Neural progenitor cell (in vitro differentiated cells): ENCODE measurements at regions not wholly inside any gene's neighbourhood (a gene's known extent, or its start where the extent isn't known, plus 50 kb on each side); places are given as distances from the start of the nearest gene placed in this dataset.

Experiments used
- DNase-seq: peaks from one replicate; pipeline ENCODE4 v3.0.0-alpha.2; 2016; ENCODE audit warnings: low spot score
- H2AFZ ChIP-seq: fragments of 200-600 bp; sonication (generic); replicated peaks from 2 replicates; pipeline ENCODE4 v1.6.1; 2016; ENCODE audit warnings: antibody characterized with exemption
- H3F3A ChIP-seq: fragments of 200-600 bp; sonication (generic); 2 replicates; pipeline ENCODE4 v1.6.1; 2016; ENCODE audit warnings: antibody characterized with exemption, low read depth
- H3K27ac ChIP-seq: fragments of 200-600 bp; sonication (generic); 2 replicates; pipeline ENCODE4 v1.5.1; 2016; ENCODE audit warnings: mild to moderate bottlenecking
- H3K27me3 ChIP-seq: fragments of 200-600 bp; sonication (generic); 2 replicates; pipeline ENCODE4 v1.6.1; 2016; ENCODE audit warnings: mild to moderate bottlenecking, moderate library complexity
- H3K36me3 ChIP-seq: fragments of 200-600 bp; sonication (generic); 2 replicates; pipeline ENCODE4 v1.5.1; 2016
- H3K4me1 ChIP-seq: fragments of 200-600 bp; sonication (generic); 2 replicates; pipeline ENCODE4 v1.6.1; 2016; ENCODE audit warnings: mixed run types
- H3K4me2 ChIP-seq: fragments of 200-600 bp; sonication (generic); 2 replicates; pipeline ENCODE4 v1.6.1; 2016
- H3K4me3 ChIP-seq: fragments of 200-600 bp; sonication (generic); 2 replicates; pipeline ENCODE4 v1.5.1; 2016
- H3K79me2 ChIP-seq: fragments of 200-600 bp; sonication (generic); 2 replicates; pipeline ENCODE4 v1.6.1; 2016; ENCODE audit warnings: low read depth
- H3K9ac ChIP-seq: fragments of 200-600 bp; sonication (generic); 2 replicates; pipeline ENCODE4 v1.6.1; 2016
- H3K9me3 ChIP-seq: fragments of 200-600 bp; sonication (generic); 2 replicates; pipeline ENCODE4 v1.5.1; 2016; ENCODE audit warnings: low read depth
- H4K20me1 ChIP-seq: fragments of 200-600 bp; sonication (generic); 2 replicates; pipeline ENCODE4 v1.6.1; 2016; ENCODE audit warnings: low read depth
- H3K27ac Mint-ChIP-seq: 3 replicates; pipeline ENCODE4 v1.8.0; 2021; ENCODE audit warnings: mixed read lengths
- H3K27me3 Mint-ChIP-seq: 2 replicates; pipeline ENCODE4 v1.8.0; 2022; ENCODE audit warnings: low read depth, mild to moderate bottlenecking, inconsistent platforms, moderate library complexity, mixed read lengths; ENCODE audit not compliant: insufficient read depth
- H3K36me3 Mint-ChIP-seq: 3 replicates; pipeline ENCODE4 v1.8.0; 2021; ENCODE audit warnings: mixed read lengths
- H3K4me1 Mint-ChIP-seq: 3 replicates; pipeline ENCODE4 v1.8.0; 2021; ENCODE audit warnings: mixed read lengths
- H3K4me3 Mint-ChIP-seq: 3 replicates; pipeline ENCODE4 v1.8.0; 2021; ENCODE audit warnings: mild to moderate bottlenecking, moderate library complexity, mixed read lengths
- H3K9me3 Mint-ChIP-seq: 3 replicates; pipeline ENCODE4 v1.8.0; 2020; ENCODE audit warnings: mixed read lengths
- EZH2 ChIP-seq: fragments of 200-600 bp; sonication (generic); IDR thresholded peaks from 2 replicates; pipeline ENCODE4 v1.6.1; 2017; ENCODE audit warnings: antibody characterized with exemption, mild to moderate bottlenecking, moderate library complexity
- EZH2phosphoT487 ChIP-seq: fragments of 200-600 bp; sonication (generic); IDR thresholded peaks from 2 replicates; pipeline ENCODE4 v1.6.1; 2017; ENCODE audit warnings: antibody characterized with exemption
- TF ChIP-seq, protein P1 (sequence below): fragments of 200-600 bp; sonication (generic); IDR thresholded peaks from 2 replicates; pipeline ENCODE4 v1.5.1; 2017; ENCODE audit warnings: antibody characterized with exemption, mild to moderate bottlenecking

DNA sequence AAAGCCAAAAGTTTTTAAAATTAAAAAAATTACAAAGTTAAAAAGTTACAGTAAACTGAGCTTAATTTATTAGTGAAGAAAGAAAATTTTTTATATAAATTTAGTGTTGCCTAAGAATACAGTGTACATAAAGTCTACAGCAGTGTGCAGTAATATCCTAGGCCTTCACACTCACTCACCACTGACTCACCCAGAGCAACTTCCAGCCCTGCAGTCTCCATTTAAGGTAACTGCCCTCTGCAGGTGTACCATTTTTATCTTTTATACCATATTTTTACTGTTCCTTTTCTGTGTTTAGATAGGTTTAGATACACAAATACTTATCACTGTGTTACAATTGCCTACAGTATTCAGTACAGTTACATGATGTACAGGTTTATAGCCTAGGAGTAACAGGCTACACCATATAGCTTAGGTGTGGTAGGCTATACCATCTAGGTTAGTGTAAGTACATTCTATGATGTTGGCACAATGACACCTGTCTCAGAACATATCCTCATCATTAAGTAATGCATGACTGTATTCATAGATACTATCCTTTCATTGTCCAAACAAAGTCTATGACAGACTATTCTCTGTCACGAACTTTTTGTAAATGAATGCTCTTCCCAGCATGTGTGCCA, 78.6 kb upstream of the PBX1 start:
- H3K27me3 ChIP-seq, result no peaks in the 10 kb centered on the region
- no peaks in the 10 kb centered on the region for H3K36me3 ChIP-seq
- TF ChIP-seq, protein P1, sequence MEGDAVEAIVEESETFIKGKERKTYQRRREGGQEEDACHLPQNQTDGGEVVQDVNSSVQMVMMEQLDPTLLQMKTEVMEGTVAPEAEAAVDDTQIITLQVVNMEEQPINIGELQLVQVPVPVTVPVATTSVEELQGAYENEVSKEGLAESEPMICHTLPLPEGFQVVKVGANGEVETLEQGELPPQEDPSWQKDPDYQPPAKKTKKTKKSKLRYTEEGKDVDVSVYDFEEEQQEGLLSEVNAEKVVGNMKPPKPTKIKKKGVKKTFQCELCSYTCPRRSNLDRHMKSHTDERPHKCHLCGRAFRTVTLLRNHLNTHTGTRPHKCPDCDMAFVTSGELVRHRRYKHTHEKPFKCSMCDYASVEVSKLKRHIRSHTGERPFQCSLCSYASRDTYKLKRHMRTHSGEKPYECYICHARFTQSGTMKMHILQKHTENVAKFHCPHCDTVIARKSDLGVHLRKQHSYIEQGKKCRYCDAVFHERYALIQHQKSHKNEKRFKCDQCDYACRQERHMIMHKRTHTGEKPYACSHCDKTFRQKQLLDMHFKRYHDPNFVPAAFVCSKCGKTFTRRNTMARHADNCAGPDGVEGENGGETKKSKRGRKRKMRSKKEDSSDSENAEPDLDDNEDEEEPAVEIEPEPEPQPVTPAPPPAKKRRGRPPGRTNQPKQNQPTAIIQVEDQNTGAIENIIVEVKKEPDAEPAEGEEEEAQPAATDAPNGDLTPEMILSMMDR, result no peak
- TF ChIP-seq EZH2phosphoT487 (no peak), EZH2 (no peak)
- H3K9ac ChIP-seq, result no peak overlapping the region
- no peak overlapping the region for H3K4me2 ChIP-seq
- no peaks in the 10 kb centered on the region for H4K20me1 ChIP-seq
- peaks cover 6% of the 10 kb centered on the region for H3K4me1 ChIP-seq
- H3K27me3 Mint-ChIP-seq, result no peaks in the 10 kb centered on the region
- H3K36me3 Mint-ChIP-seq, result no peaks in the 10 kb centered on the region
- H3K9me3 ChIP-seq, result no peaks in the 10 kb centered on the region
- DNase-seq, result no peak
- H3K79me2 ChIP-seq, result no peaks in the 10 kb centered on the region
- peaks cover 6% of the 10 kb centered on the region for H3K4me1 Mint-ChIP-seq
- no peak overlapping the region for H3K4me3 ChIP-seq
- H3K4me3 Mint-ChIP-seq, result no peak overlapping the region
- peaks cover 7% of the 10 kb centered on the region for H3F3A ChIP-seq
- no peak overlapping the region for H3K27ac ChIP-seq
- no peak overlapping the region for H2AFZ ChIP-seq
- H3K27ac Mint-ChIP-seq, result no peak overlapping the region
- H3K9me3 Mint-ChIP-seq, result no peaks in the 10 kb centered on the region

DNA sequence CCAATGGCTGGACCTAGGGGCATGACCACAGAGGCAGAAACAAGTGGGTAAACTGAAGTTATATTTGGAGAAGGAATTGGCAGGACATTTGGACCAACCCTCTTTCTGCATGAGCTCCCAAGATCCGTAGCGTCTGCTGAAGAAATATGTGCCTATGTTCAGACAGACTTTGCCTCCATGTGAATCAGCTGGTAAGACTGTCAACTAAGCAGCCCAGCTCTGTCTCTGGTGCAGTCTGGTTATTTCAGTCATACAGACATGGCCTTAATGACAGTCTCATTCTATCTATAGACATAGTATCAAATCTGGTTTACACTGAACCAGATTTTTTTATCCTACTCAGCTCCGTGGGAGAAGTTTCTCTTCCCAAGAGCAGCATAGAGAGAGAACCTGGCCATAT, 63.1 kb upstream of the PBX1 start:
- no peak overlapping the region for H2AFZ ChIP-seq
- H3K36me3 ChIP-seq, result no peaks in the 10 kb centered on the region
- H3K4me3 ChIP-seq, result no peak overlapping the region
- TF ChIP-seq EZH2, result no peak
- TF ChIP-seq, protein P1, result no peak
- TF ChIP-seq EZH2phosphoT487, result no peak
- no peaks in the 10 kb centered on the region for H3K4me1 ChIP-seq
- H3K9ac ChIP-seq, result no peak overlapping the region
- no peaks in the 10 kb centered on the region for H4K20me1 ChIP-seq
- no peak overlapping the region for H3K4me3 Mint-ChIP-seq
- H3K36me3 Mint-ChIP-seq, result no peaks in the 10 kb centered on the region
- no peak overlapping the region for H3K27ac ChIP-seq
- no peak overlapping the region for H3K27ac Mint-ChIP-seq
- no peaks in the 10 kb centered on the region for H3K79me2 ChIP-seq
- no peaks in the 10 kb centered on the region for H3K9me3 ChIP-seq
- no peak overlapping the region for H3K4me2 ChIP-seq
- no peaks in the 10 kb centered on the region for H3K27me3 ChIP-seq
- H3K9me3 Mint-ChIP-seq, result peaks cover 3% of the 10 kb centered on the region
- H3K27me3 Mint-ChIP-seq, result peaks cover 2% of the 10 kb centered on the region
- H3F3A ChIP-seq, result no peaks in the 10 kb centered on the region
- no peak for DNase-seq
- no peaks in the 10 kb centered on the region for H3K4me1 Mint-ChIP-seq

DNA sequence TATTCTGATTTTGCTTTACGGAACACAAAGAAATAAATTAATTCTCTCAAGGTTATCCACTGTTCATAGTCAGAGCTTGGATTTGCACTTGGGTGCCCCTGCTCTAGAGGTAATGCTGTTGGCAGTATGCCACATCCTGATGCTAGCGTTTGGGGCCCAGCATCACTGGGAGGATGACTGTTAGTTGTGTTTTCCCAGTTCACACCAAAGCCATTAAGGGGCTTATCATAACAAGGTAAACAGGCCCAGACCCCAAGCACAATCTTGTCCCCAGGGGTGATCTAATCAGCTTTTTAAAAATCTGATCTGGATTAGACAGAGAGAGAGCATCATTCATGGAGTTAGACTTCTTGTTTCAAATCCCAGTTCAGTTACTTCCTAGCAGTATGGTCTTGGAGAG, 60.2 kb upstream of the PBX1 start:
- Histone ChIP-seq H3K79me2 (no peaks in the 10 kb centered on the region), H3K9ac (no peak overlapping the region), H3K4me3 (no peak overlapping the region), H3K4me2 (no peak overlapping the region), H3K4me1 (no peaks in the 10 kb centered on the region), H3K27me3 (no peaks in the 10 kb centered on the region), H3K9me3 (no peaks in the 10 kb centered on the region), H4K20me1 (no peaks in the 10 kb centered on the region), H3K27ac (no peak overlapping the region), H2AFZ (no peak overlapping the region), H3K36me3 (no peaks in the 10 kb centered on the region), H3F3A (no peaks in the 10 kb centered on the region)
- H3K36me3 Mint-ChIP-seq, result peaks cover 3% of the 10 kb centered on the region
- no peak overlapping the region for H3K4me3 Mint-ChIP-seq
- DNase-seq, result no peak
- H3K27ac Mint-ChIP-seq, result no peak overlapping the region
- TF ChIP-seq, protein P1, result no peak
- H3K9me3 Mint-ChIP-seq, result peaks cover 17% of the 10 kb centered on the region
- H3K4me1 Mint-ChIP-seq, result no peaks in the 10 kb centered on the region
- H3K27me3 Mint-ChIP-seq, result peaks cover 3% of the 10 kb centered on the region
